Spleen (tissue), 11 donors: ENCODE measurements at regions not wholly inside any gene's neighbourhood (a gene's known extent, or its start where the extent isn't known, plus 50 kb on each side); places are given as distances from the start of the nearest gene placed in this dataset.

Source experiments
- DNase-seq: peaks from one replicate; pipeline ENCODE4 v3.0.0-alpha.2; 2020
- H3K27ac ChIP-seq, 8 donors: fragments of 200-600 bp; sonication (generic) in 7 of 8; 1 replicate in 4 of 8; 2 replicates in 4 of 8; pipeline versions ENCODE4 v1.5.0 to v1.8.0; 2016 to 2021; ENCODE audit warnings: inconsistent platforms in 4 of 8, mild to moderate bottlenecking in 4 of 8, moderate library complexity in 1 of 8
- H3K27me3 ChIP-seq, 7 donors: fragments of 200-600 bp; sonication (generic) in 6 of 7; replicated peaks in 1 of 7; 1 replicate in 4 of 7; 2 replicates in 3 of 7; pipeline versions ENCODE4 v1.5.0 to v1.8.0; 2016 to 2021; ENCODE audit warnings: inconsistent platforms in 3 of 7, mild to moderate bottlenecking in 1 of 7
- H3K36me3 ChIP-seq, 6 donors: fragments of 200-600 bp; sonication (generic) in 5 of 6; 1 replicate in 4 of 6; 2 replicates in 2 of 6; pipeline versions ENCODE4 v1.5.0 to v1.8.0; 2016 to 2021; ENCODE audit warnings: inconsistent platforms in 2 of 6
- H3K4me1 ChIP-seq, 6 donors: fragments of 200-600 bp; sonication (generic) in 5 of 6; 1 replicate in 3 of 6; 2 replicates in 3 of 6; pipeline versions ENCODE4 v1.5.0 to v1.8.0; 2016 to 2021; ENCODE audit warnings: inconsistent platforms in 3 of 6
- H3K4me3 ChIP-seq, 8 donors: fragments of 200-600 bp; sonication (generic) in 7 of 8; 1 replicate in 4 of 8; 2 replicates in 4 of 8; pipeline versions ENCODE4 v1.5.0 to v1.8.0; 2016 to 2021; ENCODE audit warnings: inconsistent platforms in 4 of 8, mild to moderate bottlenecking in 4 of 8, moderate library complexity in 2 of 8
- H3K9me3 ChIP-seq, 8 donors: fragments of 200-600 bp; sonication (generic) in 7 of 8; 1 replicate in 4 of 8; 2 replicates in 4 of 8; pipeline versions ENCODE4 v1.5.0 to v1.8.0; 2016 to 2021; ENCODE audit warnings: inconsistent platforms in 4 of 8
- CTCF ChIP-seq, 11 experiments: fragments of 200-600 bp in 7 of 11; fragments of 450-650 bp in 4 of 11; sonication (generic) in 4 of 11; IDR thresholded peaks in 8 of 11; conservative IDR thresholded peaks in 3 of 11; 1 replicate in 7 of 11; 2 replicates in 4 of 11; pipeline versions ENCODE4 v1.4.0 to v1.8.0; 2016 to 2021; ENCODE audit warnings: antibody characterized with exemption in 11 of 11, inconsistent platforms in 4 of 11, mild to moderate bottlenecking in 1 of 11
- POLR2A ChIP-seq, 3 donors: fragments of 450-650 bp; IDR thresholded peaks; one replicate each; pipeline ENCODE4 v1.5.1; 2017; ENCODE audit warnings: antibody characterized with exemption in 3 of 3, mild to moderate bottlenecking in 1 of 3
- POLR2AphosphoS5 ChIP-seq, 3 donors: sonication (generic); formaldehyde crosslinking; IDR thresholded peaks; one replicate each; pipeline ENCODE4 v1.5.1; 2017; ENCODE audit warnings: antibody characterized with exemption in 3 of 3
- WGBS, 5 donors: extraction: QIAGEN DNeasy Blood & Tissue Kit in 3 of 5; methylation state at CpG; one replicate each; pipeline versions ENCODE4 v1.1.5 to v1.1.7; 2013 to 2018; 5-methylcytosine and 5-hydroxymethylcytosine counted together
- intact Hi-C: fragments of 100-400 bp; cut with DNase I; formaldehyde crosslinking; loops from one replicate; pipeline ENCODE4 v1.15.0; 2023; ENCODE audit warnings: low total_unique reads
- donor health status: healthy with polysubstance abuse.
- donor health status: DM: no; HTN: no; CAD: no; lungs with moderate emphysema.
- donor health status: DM: no; HTN: no; CAD: no.
- donor health status: Bipolar disorder and iron deficiency.
- donor health status: healthy.
- donor health status: DM: no; HTN: no; CAD: no.
- donor health status: DM: yes; HTN: yes; CAD: no.

GRCh38 chr21:17903029-17903806 is 84.1 kb upstream of the C21orf91 start:
- no peak overlapping the region for H3K4me3 ChIP-seq
- 49 to 65% (median 53%) methylated on average over 4 of the region's 4 CpGs for WGBS, 5 donors
- intact Hi-C loops = loop anchor here (5.0 kb wide), 1 partner anchor 221 kb away; no protein-coding TSS in a partner anchor
- peaks cover 0 to 5% (median 0%) of the 10 kb centered on the region in 6 donors for H3K4me1 ChIP-seq
- no peak for TF ChIP-seq POLR2A (IDR thresholded peaks at IDR 0.05)
- peak in 8 of 11 experiments; percentile 15 to 40 (median 24) for TF ChIP-seq CTCF (IDR thresholded peaks at IDR 0.05 in 8 of 11, conservative IDR thresholded peaks at IDR 0.05 in 3 of 11)
- no peak for TF ChIP-seq POLR2AphosphoS5 (IDR thresholded peaks at IDR 0.05)
- no peak overlapping the region for H3K27ac ChIP-seq
- H3K27me3 ChIP-seq = no peaks in the 10 kb centered on the region
- H3K9me3 ChIP-seq = peaks cover 0 to 14% (median 3%) of the 10 kb centered on the region in 8 donors
- no peaks in the 10 kb centered on the region for H3K36me3 ChIP-seq
- no peak for DNase-seq

- peaks cover 0 to 14% (median 5%) of the 10 kb centered on the region in 8 donors for H3K9me3 ChIP-seq
- no peak for DNase-seq
- H3K27ac ChIP-seq = no peak overlapping the region
- H3K27me3 ChIP-seq = no peaks in the 10 kb centered on the region
- WGBS, 5 donors = 70 to 84% (median 72%) methylated on average over 10 of the region's 10 CpGs
- no peak overlapping the region for H3K4me3 ChIP-seq
- no peaks in the 10 kb centered on the region for H3K36me3 ChIP-seq
- intact Hi-C loops = loop anchor here (5.0 kb wide), 1 partner anchor 219 kb away; no protein-coding TSS in a partner anchor
- peaks cover 0 to 5% (median 0%) of the 10 kb centered on the region in 6 donors for H3K4me1 ChIP-seq
- TF ChIP-seq CTCF (IDR thresholded peaks at IDR 0.05 in 8 of 11, conservative IDR thresholded peaks at IDR 0.05 in 3 of 11) = no peak
- no peak for TF ChIP-seq POLR2A (IDR thresholded peaks at IDR 0.05)
- no peak for TF ChIP-seq POLR2AphosphoS5 (IDR thresholded peaks at IDR 0.05)
Measured at GRCh38 chr21:17901458-17902079, 82.4 kb upstream of the C21orf91 start.

GRCh38 chr21:17900990-17901385 is 81.8 kb upstream of the C21orf91 start:
- peaks cover 0 to 5% (median 0%) of the 10 kb centered on the region in 6 donors for H3K4me1 ChIP-seq
- no peak for DNase-seq
- no peaks in the 10 kb centered on the region for H3K36me3 ChIP-seq
- H3K9me3 ChIP-seq = peaks cover 0 to 14% (median 5%) of the 10 kb centered on the region in 8 donors
- H3K4me3 ChIP-seq = no peak overlapping the region
- WGBS, 5 donors = 88 to 94% (median 89%) methylated on average over 5 of the region's 5 CpGs
- H3K27me3 ChIP-seq = no peaks in the 10 kb centered on the region
- TF ChIP-seq POLR2A (IDR thresholded peaks at IDR 0.05) = no peak
- no peak for TF ChIP-seq POLR2AphosphoS5 (IDR thresholded peaks at IDR 0.05)
- no peak for TF ChIP-seq CTCF (IDR thresholded peaks at IDR 0.05 in 8 of 11, conservative IDR thresholded peaks at IDR 0.05 in 3 of 11)
- no peak overlapping the region for H3K27ac ChIP-seq
- intact Hi-C loops = loop anchor here (5.0 kb wide), 1 partner anchor 219 kb away; no protein-coding TSS in a partner anchor
